GM21390 (cell line): ENCODE measurements at regions not wholly inside any gene's neighbourhood (a gene's known extent, or its start where the extent isn't known, plus 50 kb on each side); places are given as distances from the start of the nearest gene placed in this dataset.

ENCODE experiments used
- ATAC-seq: cut with Tn5 transposase; IDR thresholded peaks from one replicate; pipeline ENCODE4 v1.9.1; 2021; ENCODE audit not compliant: unreplicated experiment

- ATAC-seq: no peak
Observed at GRCh38 chr1:195584870-195585624, 1023.2 kb downstream of the KCNT2 start.

- no peak for ATAC-seq
Observed at GRCh38 chr1:195580988-195581387, 1027.3 kb downstream of the KCNT2 start.

GRCh38 chr1:195577748-195578147 lies 1030.5 kb downstream of the KCNT2 start:
- no peak for ATAC-seq

GRCh38 chr1:195576641-195577040 lies 1031.6 kb downstream of the KCNT2 start:
- ATAC-seq: no peak

GRCh38 chr1:195574511-195574910 lies 1033.7 kb downstream of the KCNT2 start:
- ATAC-seq: no peak

DNA sequence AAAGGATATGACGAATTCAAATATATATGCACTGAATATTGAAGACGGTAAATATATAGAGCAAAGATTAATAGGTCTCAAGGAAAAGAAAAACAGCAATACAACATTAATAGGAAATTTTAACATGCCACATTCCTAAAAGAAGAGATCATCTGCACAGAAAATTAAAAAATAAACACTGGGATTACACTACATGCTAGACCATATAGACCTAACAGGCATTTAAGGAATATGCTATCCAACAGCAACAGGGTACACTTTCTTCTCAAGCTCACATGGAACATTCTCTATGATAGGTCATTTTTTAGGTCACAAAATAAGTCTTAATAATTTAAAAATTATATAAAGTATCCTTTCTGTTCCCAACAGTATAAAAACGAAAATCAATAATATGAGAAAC lies 1038.3 kb downstream of the KCNT2 start:
- ATAC-seq: no peak

- ATAC-seq: no peak
Observed at GRCh38 chr1:195568389-195568788, 1039.9 kb downstream of the KCNT2 start.

DNA sequence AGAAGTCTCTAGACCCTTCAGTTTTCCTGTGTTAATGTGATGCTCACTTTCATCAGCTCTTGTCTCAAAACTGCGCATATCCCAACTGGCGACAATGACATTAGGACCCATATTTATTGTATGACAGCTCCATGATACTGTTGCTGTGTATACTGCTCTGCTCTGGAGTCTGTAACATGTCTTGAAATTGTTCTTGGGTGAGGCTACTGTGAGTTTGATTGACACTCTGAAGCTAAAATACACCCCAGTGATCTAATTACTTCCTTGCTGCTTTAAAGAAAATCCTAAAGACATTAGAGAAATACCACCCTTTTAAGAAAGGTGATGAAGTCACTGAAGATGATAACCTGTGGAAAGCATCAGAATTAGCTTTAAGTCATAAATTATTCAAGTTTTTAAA lies 1046.2 kb downstream of the KCNT2 start:
- no peak for ATAC-seq

DNA sequence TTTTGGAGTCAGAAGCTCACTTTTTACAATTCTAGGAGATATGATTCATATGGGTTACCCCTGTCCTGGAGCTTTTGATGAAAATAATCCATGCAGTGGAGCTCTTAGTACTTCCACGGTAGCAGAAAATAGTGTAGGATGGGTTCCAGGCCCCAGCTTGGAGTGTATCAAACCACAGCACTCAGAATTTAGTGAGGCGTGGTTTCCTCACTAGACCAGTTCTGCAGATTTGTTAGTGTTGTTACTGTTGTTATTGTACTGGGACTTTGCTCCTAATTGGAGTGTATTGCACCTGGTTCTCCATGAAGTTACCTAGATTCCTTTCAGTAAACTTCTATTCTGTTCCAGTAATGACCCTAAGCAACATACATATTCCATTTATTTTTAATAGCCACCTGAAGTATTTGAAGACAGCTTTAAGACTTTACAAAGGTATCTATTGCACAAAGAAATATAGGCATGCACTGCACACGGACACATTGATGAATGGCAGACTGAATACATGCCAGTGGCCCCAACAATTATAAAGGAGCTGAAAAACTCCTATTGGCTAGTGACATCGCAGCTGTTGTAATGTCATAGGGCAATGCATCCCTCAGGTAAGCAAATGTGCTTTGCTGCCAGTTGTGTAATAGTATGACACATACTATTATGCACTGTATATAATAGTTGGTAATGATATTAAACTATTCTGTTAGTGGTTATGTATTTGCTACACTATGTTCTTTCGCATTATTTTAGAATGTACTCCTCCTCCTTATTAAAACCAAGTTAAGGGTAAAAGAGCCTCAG lies 1058.0 kb downstream of the KCNT2 start:
- no peak for ATAC-seq

- ATAC-seq: no peak
Observed at GRCh38 chr1:195530961-195531360, 1077.3 kb downstream of the KCNT2 start.

DNA sequence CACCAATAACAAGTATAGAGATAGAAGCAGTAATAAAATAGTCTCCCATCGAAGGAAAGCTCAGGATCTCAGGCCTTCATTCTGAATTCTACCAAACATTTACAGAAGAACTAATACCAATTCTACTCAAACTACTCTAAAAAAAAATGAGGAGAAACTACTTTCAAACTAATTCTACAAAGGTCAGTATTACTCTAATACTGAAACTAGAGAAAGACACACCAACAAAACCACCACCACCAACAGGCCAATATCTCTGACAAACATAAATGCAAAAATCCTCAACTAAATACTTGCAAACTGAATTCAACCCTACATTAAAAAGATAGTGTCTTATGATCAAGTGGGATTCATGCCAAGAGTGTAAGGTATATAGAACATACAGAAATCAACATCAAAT lies 1078.4 kb downstream of the KCNT2 start:
- ATAC-seq: no peak

GRCh38 chr1:195520757-195521156 lies 1087.5 kb downstream of the KCNT2 start:
- peak; percentile 70 for ATAC-seq

GRCh38 chr1:195516036-195516435 lies 1092.2 kb downstream of the KCNT2 start:
- ATAC-seq: no peak

GRCh38 chr1:195511501-195511900 lies 1096.7 kb downstream of the KCNT2 start:
- ATAC-seq: no peak

GRCh38 chr1:195501118-195501517 lies 1107.1 kb downstream of the KCNT2 start:
- no peak for ATAC-seq

DNA sequence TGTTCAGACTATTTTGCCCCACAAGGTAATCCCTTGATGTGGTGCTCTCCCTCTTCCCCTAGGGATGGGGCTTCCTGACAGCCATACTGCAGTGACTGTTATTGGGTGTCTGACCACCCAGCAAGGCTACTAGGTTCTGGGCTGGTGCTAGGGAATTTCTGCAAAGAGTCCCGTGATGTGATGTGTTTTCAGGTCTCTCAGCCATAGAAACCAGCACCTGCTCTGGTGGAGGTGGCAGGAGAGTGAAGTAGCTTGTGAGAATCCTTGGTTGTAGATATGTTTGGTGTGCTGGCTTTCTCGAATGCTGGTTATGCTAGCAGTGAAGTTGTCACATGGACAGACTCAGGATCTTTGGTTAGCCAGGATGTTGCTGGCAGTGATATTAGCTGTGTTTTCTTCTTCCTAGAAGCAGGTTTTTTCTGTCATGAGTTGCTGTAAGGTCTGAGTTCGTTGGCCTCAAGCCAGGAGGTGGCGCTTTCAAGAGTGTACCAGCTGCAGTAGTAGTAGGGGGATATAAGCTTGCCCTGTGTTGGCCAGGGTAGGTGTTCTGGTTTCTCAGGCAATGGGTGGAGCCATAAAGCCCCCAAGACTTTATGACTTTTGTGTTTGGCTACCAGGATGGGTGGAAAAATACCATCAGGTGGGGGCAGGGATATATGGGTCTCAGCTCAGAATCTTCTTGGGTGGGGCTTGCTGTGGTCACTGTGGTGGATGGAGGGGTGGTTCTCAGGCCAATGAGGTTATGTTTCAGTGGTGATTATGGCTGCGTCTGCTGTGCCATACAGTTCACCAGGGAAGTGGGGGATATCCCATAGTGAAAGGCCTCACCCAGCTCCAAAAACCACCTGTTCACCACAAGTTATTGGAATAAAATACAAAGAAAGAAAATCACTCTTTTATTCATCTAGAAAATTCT lies 1112.3 kb downstream of the KCNT2 start:
- ATAC-seq: no peak

DNA sequence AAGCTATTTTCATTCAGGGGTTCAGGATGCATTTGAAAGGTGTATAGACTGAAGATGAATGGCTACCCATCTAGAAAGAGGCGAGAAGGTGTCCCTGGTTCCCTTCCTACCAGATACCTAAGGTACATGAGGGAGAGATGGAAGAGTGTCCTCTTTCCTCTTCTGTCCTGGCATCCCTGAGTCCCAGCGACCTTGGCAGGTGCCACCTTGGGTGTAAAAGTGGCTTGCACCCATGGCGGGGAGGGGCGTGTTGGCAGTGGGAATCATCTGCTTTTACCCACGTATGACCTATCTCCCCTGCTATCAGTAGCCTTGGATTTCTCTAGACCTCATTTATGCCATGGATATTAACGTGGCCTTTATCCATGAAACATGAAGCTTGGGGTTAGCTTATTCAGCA lies 1126.1 kb downstream of the KCNT2 start:
- ATAC-seq: no peak

GRCh38 chr1:195481293-195481692 lies 1126.9 kb downstream of the KCNT2 start:
- ATAC-seq: no peak

DNA sequence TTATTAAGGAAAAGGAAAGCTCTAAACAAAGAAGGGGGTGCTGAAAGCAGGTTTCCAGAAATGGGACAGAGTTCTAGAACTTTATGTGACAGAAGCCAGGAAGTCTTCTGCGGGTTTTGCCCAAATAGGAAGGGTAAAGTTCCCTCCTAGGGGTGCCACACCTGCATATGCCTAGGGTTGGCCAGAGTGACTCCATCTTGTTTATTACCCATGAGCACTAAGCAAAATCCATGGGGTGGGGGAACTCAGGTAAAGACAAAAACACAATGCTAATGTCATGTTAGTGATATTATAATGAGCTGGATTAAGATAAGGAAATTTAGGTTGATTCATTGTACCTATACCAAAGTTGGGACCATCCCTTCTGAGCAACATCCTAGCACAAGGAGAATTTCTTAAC lies 1132.7 kb downstream of the KCNT2 start:
- ATAC-seq: no peak

- ATAC-seq: no peak
Observed at GRCh38 chr1:195472291-195472690, 1135.9 kb downstream of the KCNT2 start.

- no peak for ATAC-seq
Observed at GRCh38 chr1:195466639-195467038, 1141.6 kb downstream of the KCNT2 start.
